Suprapubic skin (tissue), 4 donors: ENCODE measurements at regions not wholly inside any gene's neighbourhood (a gene's known extent, or its start where the extent isn't known, plus 50 kb on each side); places are given as distances from the start of the nearest gene placed in this dataset.

ENCODE experiments used
- POLR2A ChIP-seq, 2 donors: fragments of 450-650 bp; IDR thresholded peaks; one replicate each; pipeline ENCODE4 v1.6.1; 2017; ENCODE audit warnings: antibody characterized with exemption in 2 of 2, mild to moderate bottlenecking in 2 of 2, moderate library complexity in 2 of 2
- POLR2AphosphoS5 ChIP-seq, 3 donors: sonication (generic); formaldehyde crosslinking; IDR thresholded peaks; one replicate each; pipeline ENCODE4 v1.6.1; 2017; ENCODE audit warnings: antibody characterized with exemption in 3 of 3
- TF ChIP-seq, protein P1 (sequence below), 2 donors: fragments of 200-600 bp in 1 of 2; fragments of 450-650 bp in 1 of 2; sonication (generic) in 1 of 2; IDR thresholded peaks; one replicate each; pipeline ENCODE4 v1.5.1; 2016 to 2019; ENCODE audit warnings: antibody characterized with exemption in 2 of 2, mild to moderate bottlenecking in 1 of 2, moderate library complexity in 1 of 2

DNA sequence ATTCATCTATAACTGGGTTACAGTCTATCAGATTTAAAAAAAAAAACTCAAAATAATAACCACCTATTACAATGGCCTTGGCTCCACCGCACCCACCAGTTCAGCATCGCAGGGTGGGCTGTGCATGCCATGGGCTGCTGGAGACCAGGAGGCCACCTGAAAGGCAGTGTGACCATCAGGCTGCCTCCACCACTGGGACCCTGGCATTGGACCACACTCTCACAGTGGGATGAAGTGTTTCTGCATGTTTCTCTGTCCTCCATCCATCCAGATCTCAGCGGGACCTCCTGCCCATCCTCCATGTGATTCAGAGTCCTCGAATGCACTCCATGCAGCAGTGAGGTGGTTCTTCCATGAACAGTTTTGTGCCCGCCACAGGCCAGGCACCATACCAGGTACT lies 206.1 kb upstream of the CST7 start:
- TF ChIP-seq, protein P1, sequence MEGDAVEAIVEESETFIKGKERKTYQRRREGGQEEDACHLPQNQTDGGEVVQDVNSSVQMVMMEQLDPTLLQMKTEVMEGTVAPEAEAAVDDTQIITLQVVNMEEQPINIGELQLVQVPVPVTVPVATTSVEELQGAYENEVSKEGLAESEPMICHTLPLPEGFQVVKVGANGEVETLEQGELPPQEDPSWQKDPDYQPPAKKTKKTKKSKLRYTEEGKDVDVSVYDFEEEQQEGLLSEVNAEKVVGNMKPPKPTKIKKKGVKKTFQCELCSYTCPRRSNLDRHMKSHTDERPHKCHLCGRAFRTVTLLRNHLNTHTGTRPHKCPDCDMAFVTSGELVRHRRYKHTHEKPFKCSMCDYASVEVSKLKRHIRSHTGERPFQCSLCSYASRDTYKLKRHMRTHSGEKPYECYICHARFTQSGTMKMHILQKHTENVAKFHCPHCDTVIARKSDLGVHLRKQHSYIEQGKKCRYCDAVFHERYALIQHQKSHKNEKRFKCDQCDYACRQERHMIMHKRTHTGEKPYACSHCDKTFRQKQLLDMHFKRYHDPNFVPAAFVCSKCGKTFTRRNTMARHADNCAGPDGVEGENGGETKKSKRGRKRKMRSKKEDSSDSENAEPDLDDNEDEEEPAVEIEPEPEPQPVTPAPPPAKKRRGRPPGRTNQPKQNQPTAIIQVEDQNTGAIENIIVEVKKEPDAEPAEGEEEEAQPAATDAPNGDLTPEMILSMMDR (IDR thresholded peaks at IDR 0.05) = no peak
- no peak for TF ChIP-seq POLR2A (IDR thresholded peaks at IDR 0.05)
- no peak for TF ChIP-seq POLR2AphosphoS5 (IDR thresholded peaks at IDR 0.05)
